WTC11 (cell line): ENCODE measurements at regions not wholly inside any gene's neighbourhood (a gene's known extent, or its start where the extent isn't known, plus 50 kb on each side); places are given as distances from the start of the nearest gene placed in this dataset.

ENCODE experiments used
- ATAC-seq: fragments of 200-7000 bp; cut with Tn5 transposase; 2 replicates; pipeline ENCODE4 v1.10.0; 2021; ENCODE audit warnings: mild to moderate bottlenecking, moderate library complexity
- CTCF ChIA-PET: fragments of 300-600 bp; sonication (Branson Sonifier 250); formaldehyde crosslinking; loops from one replicate; lab custom pipeline; 2021; ENCODE audit warnings: antibody characterized with exemption; lab: Charles Lee
- POLR2A ChIA-PET: fragments of 350-600 bp; sonication (Branson Sonifier 250); formaldehyde crosslinking; loops from one replicate; lab custom pipeline; 2021; ENCODE audit warnings: antibody characterized with exemption; lab: Charles Lee
- DNase-seq: peaks from one replicate; pipeline ENCODE4 v3.0.0; 2021; ENCODE audit warnings: low spot score
- H3K27ac Mint-ChIP-seq: 2 replicates; pipeline ENCODE4 v1.8.0; 2021; ENCODE audit warnings: mixed read lengths
- H3K27me3 Mint-ChIP-seq: 2 replicates; pipeline ENCODE4 v1.8.0; 2021; ENCODE audit warnings: low read depth, mild to moderate bottlenecking, moderate library complexity, mixed read lengths
- H3K36me3 Mint-ChIP-seq: 2 replicates; pipeline ENCODE4 v1.8.0; 2021; ENCODE audit warnings: mixed read lengths
- H3K4me1 Mint-ChIP-seq: 2 replicates; pipeline ENCODE4 v1.8.0; 2022; ENCODE audit warnings: mixed read lengths
- H3K4me3 Mint-ChIP-seq: 2 replicates; pipeline ENCODE4 v1.8.0; 2021; ENCODE audit warnings: mild to moderate bottlenecking, moderate library complexity, mixed read lengths
- H3K9me3 Mint-ChIP-seq: 2 replicates; pipeline ENCODE4 v1.8.0; 2021; ENCODE audit warnings: mixed read lengths
- ELF4 ChIP-seq: sonication (generic); formaldehyde crosslinking; IDR thresholded peaks from 2 replicates; pipeline ENCODE4 v1.8.1; 2022; ENCODE audit warnings: low read depth, mild to moderate bottlenecking, moderate library complexity, missing genetic modification reagents
- ETV6 ChIP-seq: sonication (generic); formaldehyde crosslinking; IDR thresholded peaks from 2 replicates; pipeline ENCODE4 v1.8.1; 2022; ENCODE audit warnings: mild to moderate bottlenecking, missing genetic modification reagents
- GRHL2 ChIP-seq: fragments of 250-450 bp; sonication (Bioruptor Pico); IDR thresholded peaks from 2 replicates; pipeline ENCODE4 v1.8.0; 2022; ENCODE audit warnings: mild to moderate bottlenecking, moderate library complexity; ENCODE audit not compliant: insufficient replicate concordance, severe bottlenecking
- GTF2I ChIP-seq: fragments of 250-450 bp; sonication (Bioruptor Pico); conservative IDR thresholded peaks from 2 replicates; pipeline ENCODE4 v1.4.0; 2021; ENCODE audit warnings: mild to moderate bottlenecking
- NFYB ChIP-seq: sonication (generic); formaldehyde crosslinking; conservative IDR thresholded peaks from 2 replicates; pipeline ENCODE4 v1.8.0; 2022; ENCODE audit warnings: low read depth, missing genetic modification reagents
- OVOL2 ChIP-seq: fragments of 250-450 bp; sonication (Bioruptor Pico); IDR thresholded peaks from 2 replicates; pipeline ENCODE4 v1.9.0; 2021; ENCODE audit warnings: mild to moderate bottlenecking, borderline replicate concordance
- ZNF219 ChIP-seq: sonication (generic); formaldehyde crosslinking; IDR thresholded peaks from 2 replicates; pipeline ENCODE4 v1.8.0; 2023; ENCODE audit warnings: missing genetic modification reagents, mild to moderate bottlenecking, borderline replicate concordance
- ZNF263 ChIP-seq: sonication (generic); formaldehyde crosslinking; IDR thresholded peaks from 2 replicates; pipeline ENCODE4 v1.8.1; 2022; ENCODE audit warnings: low read depth, mild to moderate bottlenecking, moderate library complexity, missing genetic modification reagents
- TF ChIP-seq, protein P1 (sequence below): sonication (generic); formaldehyde crosslinking; IDR thresholded peaks from 2 replicates; pipeline ENCODE4 v1.8.0; 2022; ENCODE audit warnings: mild to moderate bottlenecking, missing genetic modification reagents
- TF ChIP-seq, protein P2 (sequence below): sonication (generic); formaldehyde crosslinking; IDR thresholded peaks from 2 replicates; pipeline ENCODE4 v1.8.0; 2022; ENCODE audit warnings: mild to moderate bottlenecking, missing genetic modification reagents
- TF ChIP-seq, protein P3 (sequence below): sonication (generic); formaldehyde crosslinking; IDR thresholded peaks from 2 replicates; pipeline ENCODE4 v1.8.1; 2023; ENCODE audit warnings: mild to moderate bottlenecking, missing genetic modification reagents, moderate library complexity
- TF ChIP-seq, protein P4 (sequence below): fragments of 250-450 bp; sonication (Bioruptor Pico); IDR thresholded peaks from 2 replicates; pipeline ENCODE4 v1.9.0; 2021; ENCODE audit warnings: mild to moderate bottlenecking
- TF ChIP-seq, protein P5 (sequence below): sonication (generic); formaldehyde crosslinking; IDR thresholded peaks from 2 replicates; pipeline ENCODE4 v1.8.0; 2023; ENCODE audit warnings: mild to moderate bottlenecking, missing genetic modification reagents
- TF ChIP-seq, protein P6 (sequence below): sonication (generic); formaldehyde crosslinking; IDR thresholded peaks from 2 replicates; pipeline ENCODE4 v1.8.0; 2023; ENCODE audit warnings: missing genetic modification reagents
- TF ChIP-seq, protein P7 (sequence below): fragments of 200-600 bp; IDR thresholded peaks from 2 replicates; pipeline ENCODE4 v1.8.0; 2022; ENCODE audit warnings: antibody characterized with exemption

DNA sequence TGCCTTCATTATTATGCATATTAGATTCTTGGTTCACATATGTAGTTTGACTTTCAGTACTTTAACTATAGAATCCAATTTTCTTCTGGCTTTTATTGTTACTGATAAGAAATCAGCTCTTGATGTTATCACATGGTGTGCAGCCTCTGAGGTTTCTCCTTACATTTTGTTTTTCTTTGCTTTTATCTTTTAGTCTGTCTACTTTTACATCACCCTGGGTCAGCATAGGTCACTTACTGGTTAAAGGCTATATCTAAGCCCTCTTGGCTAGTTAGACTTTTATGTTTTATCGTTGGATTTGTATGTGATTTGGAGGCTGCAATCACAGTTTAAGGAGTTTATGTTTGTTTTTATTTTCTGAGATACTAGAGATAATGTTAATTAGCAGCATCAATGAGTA lies 187.2 kb upstream of the NOL4 start (continued):
- TF ChIP-seq, protein P1, sequence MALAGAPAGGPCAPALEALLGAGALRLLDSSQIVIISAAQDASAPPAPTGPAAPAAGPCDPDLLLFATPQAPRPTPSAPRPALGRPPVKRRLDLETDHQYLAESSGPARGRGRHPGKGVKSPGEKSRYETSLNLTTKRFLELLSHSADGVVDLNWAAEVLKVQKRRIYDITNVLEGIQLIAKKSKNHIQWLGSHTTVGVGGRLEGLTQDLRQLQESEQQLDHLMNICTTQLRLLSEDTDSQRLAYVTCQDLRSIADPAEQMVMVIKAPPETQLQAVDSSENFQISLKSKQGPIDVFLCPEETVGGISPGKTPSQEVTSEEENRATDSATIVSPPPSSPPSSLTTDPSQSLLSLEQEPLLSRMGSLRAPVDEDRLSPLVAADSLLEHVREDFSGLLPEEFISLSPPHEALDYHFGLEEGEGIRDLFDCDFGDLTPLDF (CRISPR knock-in tag), result no peak

DNA sequence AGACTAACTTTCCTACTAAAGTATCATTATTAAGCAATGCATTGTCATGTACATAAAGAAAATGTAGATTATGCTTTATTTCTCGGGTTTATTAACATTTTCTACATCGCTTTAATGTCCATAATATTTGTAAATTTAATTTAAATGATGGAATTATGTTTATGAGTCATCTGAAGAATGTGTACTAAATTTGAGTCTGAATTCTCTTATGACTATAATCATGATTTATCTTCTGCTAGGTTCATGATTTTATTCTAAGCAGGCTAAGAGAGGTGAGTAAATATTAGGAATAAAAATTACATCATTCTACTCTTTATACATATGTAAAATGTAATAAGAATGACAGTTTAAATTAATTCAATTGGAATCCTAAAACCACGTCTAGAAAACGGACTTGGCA lies 206.3 kb upstream of the NOL4 start:
- Mint-ChIP-seq H3K36me3 (peaks cover 36% of the 10 kb centered on the region), H3K9me3 (peaks cover 44% of the 10 kb centered on the region), H3K27ac (no peak overlapping the region), H3K4me1 (peaks cover 26% of the 10 kb centered on the region), H3K4me3 (no peak overlapping the region), H3K27me3 (peaks cover 11% of the 10 kb centered on the region)
- no peak for ATAC-seq
- TF ChIP-seq ELF4 (no peak), NFYB (CRISPR knock-in tag) (no peak), ZNF263 (CRISPR knock-in tag) (no peak), ZNF219 (CRISPR knock-in tag) (no peak), OVOL2 (CRISPR knock-in tag) (no peak)
- TF ChIP-seq, protein P2, sequence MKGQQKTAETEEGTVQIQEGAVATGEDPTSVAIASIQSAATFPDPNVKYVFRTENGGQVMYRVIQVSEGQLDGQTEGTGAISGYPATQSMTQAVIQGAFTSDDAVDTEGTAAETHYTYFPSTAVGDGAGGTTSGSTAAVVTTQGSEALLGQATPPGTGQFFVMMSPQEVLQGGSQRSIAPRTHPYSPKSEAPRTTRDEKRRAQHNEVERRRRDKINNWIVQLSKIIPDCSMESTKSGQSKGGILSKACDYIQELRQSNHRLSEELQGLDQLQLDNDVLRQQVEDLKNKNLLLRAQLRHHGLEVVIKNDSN (CRISPR knock-in tag), result no peak
- TF ChIP-seq, protein P3, sequence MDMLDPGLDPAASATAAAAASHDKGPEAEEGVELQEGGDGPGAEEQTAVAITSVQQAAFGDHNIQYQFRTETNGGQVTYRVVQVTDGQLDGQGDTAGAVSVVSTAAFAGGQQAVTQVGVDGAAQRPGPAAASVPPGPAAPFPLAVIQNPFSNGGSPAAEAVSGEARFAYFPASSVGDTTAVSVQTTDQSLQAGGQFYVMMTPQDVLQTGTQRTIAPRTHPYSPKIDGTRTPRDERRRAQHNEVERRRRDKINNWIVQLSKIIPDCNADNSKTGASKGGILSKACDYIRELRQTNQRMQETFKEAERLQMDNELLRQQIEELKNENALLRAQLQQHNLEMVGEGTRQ (CRISPR knock-in tag), result no peak
- TF ChIP-seq, protein P4, sequence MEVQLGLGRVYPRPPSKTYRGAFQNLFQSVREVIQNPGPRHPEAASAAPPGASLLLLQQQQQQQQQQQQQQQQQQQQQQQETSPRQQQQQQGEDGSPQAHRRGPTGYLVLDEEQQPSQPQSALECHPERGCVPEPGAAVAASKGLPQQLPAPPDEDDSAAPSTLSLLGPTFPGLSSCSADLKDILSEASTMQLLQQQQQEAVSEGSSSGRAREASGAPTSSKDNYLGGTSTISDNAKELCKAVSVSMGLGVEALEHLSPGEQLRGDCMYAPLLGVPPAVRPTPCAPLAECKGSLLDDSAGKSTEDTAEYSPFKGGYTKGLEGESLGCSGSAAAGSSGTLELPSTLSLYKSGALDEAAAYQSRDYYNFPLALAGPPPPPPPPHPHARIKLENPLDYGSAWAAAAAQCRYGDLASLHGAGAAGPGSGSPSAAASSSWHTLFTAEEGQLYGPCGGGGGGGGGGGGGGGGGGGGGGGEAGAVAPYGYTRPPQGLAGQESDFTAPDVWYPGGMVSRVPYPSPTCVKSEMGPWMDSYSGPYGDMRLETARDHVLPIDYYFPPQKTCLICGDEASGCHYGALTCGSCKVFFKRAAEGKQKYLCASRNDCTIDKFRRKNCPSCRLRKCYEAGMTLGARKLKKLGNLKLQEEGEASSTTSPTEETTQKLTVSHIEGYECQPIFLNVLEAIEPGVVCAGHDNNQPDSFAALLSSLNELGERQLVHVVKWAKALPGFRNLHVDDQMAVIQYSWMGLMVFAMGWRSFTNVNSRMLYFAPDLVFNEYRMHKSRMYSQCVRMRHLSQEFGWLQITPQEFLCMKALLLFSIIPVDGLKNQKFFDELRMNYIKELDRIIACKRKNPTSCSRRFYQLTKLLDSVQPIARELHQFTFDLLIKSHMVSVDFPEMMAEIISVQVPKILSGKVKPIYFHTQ, result no peak
- TF ChIP-seq, protein P5, sequence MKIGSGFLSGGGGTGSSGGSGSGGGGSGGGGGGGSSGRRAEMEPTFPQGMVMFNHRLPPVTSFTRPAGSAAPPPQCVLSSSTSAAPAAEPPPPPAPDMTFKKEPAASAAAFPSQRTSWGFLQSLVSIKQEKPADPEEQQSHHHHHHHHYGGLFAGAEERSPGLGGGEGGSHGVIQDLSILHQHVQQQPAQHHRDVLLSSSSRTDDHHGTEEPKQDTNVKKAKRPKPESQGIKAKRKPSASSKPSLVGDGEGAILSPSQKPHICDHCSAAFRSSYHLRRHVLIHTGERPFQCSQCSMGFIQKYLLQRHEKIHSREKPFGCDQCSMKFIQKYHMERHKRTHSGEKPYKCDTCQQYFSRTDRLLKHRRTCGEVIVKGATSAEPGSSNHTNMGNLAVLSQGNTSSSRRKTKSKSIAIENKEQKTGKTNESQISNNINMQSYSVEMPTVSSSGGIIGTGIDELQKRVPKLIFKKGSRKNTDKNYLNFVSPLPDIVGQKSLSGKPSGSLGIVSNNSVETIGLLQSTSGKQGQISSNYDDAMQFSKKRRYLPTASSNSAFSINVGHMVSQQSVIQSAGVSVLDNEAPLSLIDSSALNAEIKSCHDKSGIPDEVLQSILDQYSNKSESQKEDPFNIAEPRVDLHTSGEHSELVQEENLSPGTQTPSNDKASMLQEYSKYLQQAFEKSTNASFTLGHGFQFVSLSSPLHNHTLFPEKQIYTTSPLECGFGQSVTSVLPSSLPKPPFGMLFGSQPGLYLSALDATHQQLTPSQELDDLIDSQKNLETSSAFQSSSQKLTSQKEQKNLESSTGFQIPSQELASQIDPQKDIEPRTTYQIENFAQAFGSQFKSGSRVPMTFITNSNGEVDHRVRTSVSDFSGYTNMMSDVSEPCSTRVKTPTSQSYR (CRISPR knock-in tag), result no peak
- TF ChIP-seq, protein P6, sequence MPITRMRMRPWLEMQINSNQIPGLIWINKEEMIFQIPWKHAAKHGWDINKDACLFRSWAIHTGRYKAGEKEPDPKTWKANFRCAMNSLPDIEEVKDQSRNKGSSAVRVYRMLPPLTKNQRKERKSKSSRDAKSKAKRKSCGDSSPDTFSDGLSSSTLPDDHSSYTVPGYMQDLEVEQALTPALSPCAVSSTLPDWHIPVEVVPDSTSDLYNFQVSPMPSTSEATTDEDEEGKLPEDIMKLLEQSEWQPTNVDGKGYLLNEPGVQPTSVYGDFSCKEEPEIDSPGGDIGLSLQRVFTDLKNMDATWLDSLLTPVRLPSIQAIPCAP (CRISPR knock-in tag), result no peak
- TF ChIP-seq, protein P7, sequence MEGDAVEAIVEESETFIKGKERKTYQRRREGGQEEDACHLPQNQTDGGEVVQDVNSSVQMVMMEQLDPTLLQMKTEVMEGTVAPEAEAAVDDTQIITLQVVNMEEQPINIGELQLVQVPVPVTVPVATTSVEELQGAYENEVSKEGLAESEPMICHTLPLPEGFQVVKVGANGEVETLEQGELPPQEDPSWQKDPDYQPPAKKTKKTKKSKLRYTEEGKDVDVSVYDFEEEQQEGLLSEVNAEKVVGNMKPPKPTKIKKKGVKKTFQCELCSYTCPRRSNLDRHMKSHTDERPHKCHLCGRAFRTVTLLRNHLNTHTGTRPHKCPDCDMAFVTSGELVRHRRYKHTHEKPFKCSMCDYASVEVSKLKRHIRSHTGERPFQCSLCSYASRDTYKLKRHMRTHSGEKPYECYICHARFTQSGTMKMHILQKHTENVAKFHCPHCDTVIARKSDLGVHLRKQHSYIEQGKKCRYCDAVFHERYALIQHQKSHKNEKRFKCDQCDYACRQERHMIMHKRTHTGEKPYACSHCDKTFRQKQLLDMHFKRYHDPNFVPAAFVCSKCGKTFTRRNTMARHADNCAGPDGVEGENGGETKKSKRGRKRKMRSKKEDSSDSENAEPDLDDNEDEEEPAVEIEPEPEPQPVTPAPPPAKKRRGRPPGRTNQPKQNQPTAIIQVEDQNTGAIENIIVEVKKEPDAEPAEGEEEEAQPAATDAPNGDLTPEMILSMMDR, result no peak
- no peak for DNase-seq
- ChIA-PET POLR2A (no interaction called here), CTCF (no interaction called here)

DNA sequence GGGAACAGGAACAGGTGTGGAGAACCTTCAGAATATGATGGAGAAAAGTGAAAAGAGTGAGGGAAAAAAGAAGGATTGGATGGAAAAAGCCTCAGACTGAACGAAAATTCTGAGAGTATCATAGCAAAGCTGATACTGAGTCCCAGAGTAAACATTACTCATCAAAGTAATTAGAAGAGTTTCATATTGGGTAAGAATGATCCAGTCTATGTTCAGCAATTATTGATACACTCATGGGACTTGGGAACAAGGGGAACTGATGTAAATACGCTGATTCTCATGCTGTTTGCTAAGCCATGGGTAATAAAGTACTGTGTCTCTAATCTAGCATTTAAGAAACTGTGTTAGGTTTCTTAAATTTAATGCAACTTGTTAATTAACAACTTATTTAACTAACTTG lies 219.9 kb upstream of the NOL4 start:
- POLR2A ChIA-PET, result interaction anchor here (0.8 kb wide), 1 partner anchor 8 kb away, joined by 3 read pairs; no protein-coding TSS in a partner anchor
- DNase-seq (no peak), ATAC-seq (no peak)

More for the DNA sequence above, 219.9 kb upstream of the NOL4 start:
- H3K36me3 Mint-ChIP-seq, result no peaks in the 10 kb centered on the region; the same call in 1 of the 2 replicates
- H3K9me3 Mint-ChIP-seq, result peaks cover 41% of the 10 kb centered on the region
- no peak overlapping the region for H3K27ac Mint-ChIP-seq
- H3K4me1 Mint-ChIP-seq, result no peaks in the 10 kb centered on the region
- CTCF ChIA-PET, result no interaction called here
- no peaks in the 10 kb centered on the region for H3K27me3 Mint-ChIP-seq
- TF ChIP-seq, protein P3 (CRISPR knock-in tag), result no peak
- TF ChIP-seq GTF2I (CRISPR knock-in tag) (no peak), GRHL2 (CRISPR knock-in tag) (no peak), ETV6 (CRISPR knock-in tag) (no peak)
- TF ChIP-seq, protein P7, result no peak
- no peak overlapping the region for H3K4me3 Mint-ChIP-seq
